Ishikawa (cell line): ENCODE measurements at regions not wholly inside any gene's neighbourhood (a gene's known extent, or its start where the extent isn't known, plus 50 kb on each side); places are given as distances from the start of the nearest gene placed in this dataset.

ENCODE experiments used
- EGR1 ChIP-seq: IDR thresholded peaks from 2 replicates; pipeline ENCODE4 v1.6.1; 2012
- EP300 ChIP-seq: IDR thresholded peaks from 2 replicates; pipeline ENCODE4 v1.6.1; 2012; ENCODE audit warnings: borderline replicate concordance
- TEAD4 ChIP-seq: IDR thresholded peaks from 2 replicates; pipeline ENCODE4 v1.6.1; 2012
- ZBTB7A ChIP-seq: IDR thresholded peaks from 2 replicates; pipeline ENCODE4 v1.6.1; 2012; ENCODE audit warnings: low read depth
- TF ChIP-seq, protein P1 (sequence below): IDR thresholded peaks from 2 replicates; pipeline ENCODE4 v1.6.1; 2012; ENCODE audit warnings: low read depth, mild to moderate bottlenecking

DNA sequence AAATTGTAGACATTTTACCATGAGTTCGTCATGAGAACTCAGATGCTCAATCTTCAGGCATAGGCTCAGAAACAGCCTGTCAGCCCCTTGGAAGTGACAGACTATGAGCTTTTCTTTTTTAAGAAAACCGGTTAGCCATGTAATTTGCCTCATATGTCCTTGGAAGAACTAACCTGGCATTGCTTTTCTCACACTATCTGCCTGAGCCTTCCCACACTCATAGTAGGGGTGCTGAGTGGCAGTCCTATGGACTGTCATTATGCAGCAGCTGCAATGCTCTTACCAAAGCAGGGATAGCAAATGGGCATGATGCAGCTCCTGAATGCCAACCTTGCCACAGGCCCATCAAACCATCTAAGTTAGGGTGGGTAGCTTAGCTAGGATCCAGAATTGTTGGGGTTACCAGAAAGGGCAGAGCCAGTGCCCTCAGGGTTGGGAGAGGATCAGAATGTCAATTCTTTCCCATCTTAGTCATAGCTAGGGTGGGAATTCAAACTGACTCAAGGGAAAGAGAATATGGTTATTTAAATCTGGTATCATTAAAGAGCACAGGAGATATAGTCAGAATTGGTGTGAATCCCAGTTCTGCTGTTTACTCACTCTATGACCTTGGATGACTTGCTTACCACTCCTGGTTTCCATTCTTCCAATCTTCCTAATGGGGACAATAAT is 230.6 kb upstream of the CPEB2 start:
- no peak for TF ChIP-seq EP300
- no peak for TF ChIP-seq EGR1
- no peak for TF ChIP-seq ZBTB7A
- TF ChIP-seq, protein P1, sequence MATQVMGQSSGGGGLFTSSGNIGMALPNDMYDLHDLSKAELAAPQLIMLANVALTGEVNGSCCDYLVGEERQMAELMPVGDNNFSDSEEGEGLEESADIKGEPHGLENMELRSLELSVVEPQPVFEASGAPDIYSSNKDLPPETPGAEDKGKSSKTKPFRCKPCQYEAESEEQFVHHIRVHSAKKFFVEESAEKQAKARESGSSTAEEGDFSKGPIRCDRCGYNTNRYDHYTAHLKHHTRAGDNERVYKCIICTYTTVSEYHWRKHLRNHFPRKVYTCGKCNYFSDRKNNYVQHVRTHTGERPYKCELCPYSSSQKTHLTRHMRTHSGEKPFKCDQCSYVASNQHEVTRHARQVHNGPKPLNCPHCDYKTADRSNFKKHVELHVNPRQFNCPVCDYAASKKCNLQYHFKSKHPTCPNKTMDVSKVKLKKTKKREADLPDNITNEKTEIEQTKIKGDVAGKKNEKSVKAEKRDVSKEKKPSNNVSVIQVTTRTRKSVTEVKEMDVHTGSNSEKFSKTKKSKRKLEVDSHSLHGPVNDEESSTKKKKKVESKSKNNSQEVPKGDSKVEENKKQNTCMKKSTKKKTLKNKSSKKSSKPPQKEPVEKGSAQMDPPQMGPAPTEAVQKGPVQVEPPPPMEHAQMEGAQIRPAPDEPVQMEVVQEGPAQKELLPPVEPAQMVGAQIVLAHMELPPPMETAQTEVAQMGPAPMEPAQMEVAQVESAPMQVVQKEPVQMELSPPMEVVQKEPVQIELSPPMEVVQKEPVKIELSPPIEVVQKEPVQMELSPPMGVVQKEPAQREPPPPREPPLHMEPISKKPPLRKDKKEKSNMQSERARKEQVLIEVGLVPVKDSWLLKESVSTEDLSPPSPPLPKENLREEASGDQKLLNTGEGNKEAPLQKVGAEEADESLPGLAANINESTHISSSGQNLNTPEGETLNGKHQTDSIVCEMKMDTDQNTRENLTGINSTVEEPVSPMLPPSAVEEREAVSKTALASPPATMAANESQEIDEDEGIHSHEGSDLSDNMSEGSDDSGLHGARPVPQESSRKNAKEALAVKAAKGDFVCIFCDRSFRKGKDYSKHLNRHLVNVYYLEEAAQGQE: no peak
- TF ChIP-seq TEAD4: no peak
